GM19043 (cell line): ENCODE measurements at regions not wholly inside any gene's neighbourhood (a gene's known extent, or its start where the extent isn't known, plus 50 kb on each side); places are given as distances from the start of the nearest gene placed in this dataset.
"Not testable (repeated sequence)": the region's sequence is repeated elsewhere in the genome, so short reads cannot be mapped to it uniquely, and the experiment has no call there.

Experiments
- ATAC-seq: cut with Tn5 transposase; IDR thresholded peaks from one replicate; pipeline ENCODE4 v1.9.1; 2021; ENCODE audit warnings: low read depth; ENCODE audit not compliant: unreplicated experiment

- no peak for ATAC-seq
Observed at GRCh38 chr4:75422998-75423397, 91.2 kb downstream of the RCHY1 start.

GRCh38 chr4:75412746-75413145 is 101.5 kb downstream of the RCHY1 start:
- no peak for ATAC-seq

- ATAC-seq: no peak
Observed at GRCh38 chr4:75398501-75398900, 115.7 kb downstream of the RCHY1 start.

- ATAC-seq: no peak
Observed at GRCh38 chr4:75391489-75392166, 122.6 kb downstream of the RCHY1 start.

- ATAC-seq: not testable (repeated sequence)
Observed at GRCh38 chr4:75386426-75386825, 127.8 kb downstream of the RCHY1 start.

GRCh38 chr4:75385106-75385505 is 129.1 kb downstream of the RCHY1 start:
- ATAC-seq: no peak

- no peak for ATAC-seq
Observed at GRCh38 chr4:75376543-75376942, 137.7 kb downstream of the RCHY1 start.

GRCh38 chr4:75371915-75372314 is 142.3 kb downstream of the RCHY1 start:
- ATAC-seq: no peak

GRCh38 chr4:75370576-75370975 is 143.6 kb downstream of the RCHY1 start:
- ATAC-seq: no peak

- no peak for ATAC-seq
Observed at GRCh38 chr4:75345423-75345822, 168.8 kb downstream of the RCHY1 start.

GRCh38 chr4:75344915-75345314 is 169.3 kb downstream of the RCHY1 start:
- ATAC-seq: no peak

GRCh38 chr4:75343333-75343732 is 170.9 kb downstream of the RCHY1 start:
- ATAC-seq: no peak

- ATAC-seq: no peak
Observed at GRCh38 chr4:75340561-75340960, 173.6 kb downstream of the RCHY1 start.

GRCh38 chr4:75338352-75338880 is 175.8 kb downstream of the RCHY1 start:
- no peak for ATAC-seq

- ATAC-seq: no peak
Observed at GRCh38 chr4:75327804-75328512, 186.2 kb downstream of the RCHY1 start.

GRCh38 chr4:75325318-75325979 is 188.8 kb downstream of the RCHY1 start:
- ATAC-seq: no peak

GRCh38 chr4:75321484-75321883 is 192.7 kb downstream of the RCHY1 start:
- ATAC-seq: no peak

- not testable (repeated sequence) for ATAC-seq
Observed at GRCh38 chr4:75317641-75318040, 196.6 kb downstream of the RCHY1 start.

GRCh38 chr4:75308049-75308448 is 206.2 kb downstream of the RCHY1 start:
- ATAC-seq: no peak

- no peak for ATAC-seq
Observed at GRCh38 chr4:75306506-75306905, 207.7 kb downstream of the RCHY1 start.

- ATAC-seq: no peak
Observed at GRCh38 chr4:75302648-75303047, 211.6 kb downstream of the RCHY1 start.
